H1 (cell line): ENCODE measurements at regions not wholly inside any gene's neighbourhood (a gene's known extent, or its start where the extent isn't known, plus 50 kb on each side); places are given as distances from the start of the nearest gene placed in this dataset.
"Not testable (repeated sequence)": the region's sequence is repeated elsewhere in the genome, so short reads cannot be mapped to it uniquely, and the experiment has no call there.

Source experiments
- CTCF ChIA-PET: fragments of 300-600 bp; sonication (Branson Sonifier 250); formaldehyde crosslinking; loops from one replicate; lab custom pipeline; 2021; ENCODE audit not compliant: partially characterized antibody; lab: Charles Lee
- POLR2A ChIA-PET: fragments of 300-600 bp; sonication (Branson Sonifier 250); formaldehyde crosslinking; loops from one replicate; lab custom pipeline; 2021; ENCODE audit warnings: inconsistent platforms; ENCODE audit not compliant: partially characterized antibody; lab: Charles Lee
- DNase-seq, 2 experiments: peaks; one replicate each; pipeline versions ENCODE4 v3.0.0 to v3.0.0-alpha.2; 2010 to 2022; ENCODE audit warnings: low spot score in 2 of 2, low read depth in 1 of 2, mixed read lengths in 1 of 2
- FAIRE-seq: peaks from 2 replicates; lab custom pipeline; 2011; peaks lifted over from hg19 to GRCh38; lab: Jason Lieb, UNC
- H2AFZ ChIP-seq: 2 replicates; pipeline ENCODE4 v1.8.1; 2012; ENCODE audit warnings: low read length, inconsistent platforms
- H2AK5ac ChIP-seq: 2 replicates; pipeline ENCODE4 v1.6.1; 2013; ENCODE audit warnings: low read depth, low read length
- H2BK120ac ChIP-seq: replicated peaks from 2 replicates; pipeline ENCODE3; 2013; ENCODE audit warnings: low read depth, low read length, inconsistent platforms
- H2BK12ac ChIP-seq: 2 replicates; pipeline ENCODE4 v1.6.1; 2013; ENCODE audit warnings: low read depth, low read length
- H2BK15ac ChIP-seq: 2 replicates; pipeline ENCODE4 v1.6.1; 2013; ENCODE audit warnings: low read length
- H2BK20ac ChIP-seq: 2 replicates; pipeline ENCODE4 v1.6.1; 2013; ENCODE audit warnings: low read length
- H2BK5ac ChIP-seq: 2 replicates; pipeline ENCODE4 v1.6.1; 2013; ENCODE audit warnings: low read depth, low read length
- H3K14ac ChIP-seq: 2 replicates; pipeline ENCODE4 v1.6.1; 2013; ENCODE audit warnings: inconsistent platforms; ENCODE audit not compliant: insufficient read length
- H3K18ac ChIP-seq: 2 replicates; pipeline ENCODE4 v1.6.1; 2013; ENCODE audit warnings: low read length; ENCODE audit errors: extremely low read depth
- H3K23ac ChIP-seq: 2 replicates; pipeline ENCODE4 v1.6.1; 2013; ENCODE audit warnings: inconsistent platforms; ENCODE audit not compliant: insufficient read length
- H3K23me2 ChIP-seq: 2 replicates; pipeline ENCODE4 v1.6.1; 2013; ENCODE audit warnings: low read depth, low read length
- H3K27ac ChIP-seq: 2 replicates; pipeline ENCODE4 v1.6.1; 2011; ENCODE audit warnings: low read depth, low read length, inconsistent platforms
- H3K27me3 ChIP-seq, 4 experiments: replicated peaks in 1 of 4; 1 replicate in 1 of 4; 2 replicates in 3 of 4; pipeline versions ENCODE4 v1.6.1 to v1.8.1; 2011 to 2013; ENCODE audit warnings: low read length in 3 of 4, mild to moderate bottlenecking in 3 of 4, inconsistent platforms in 2 of 4, mixed read lengths in 2 of 4, moderate library complexity in 1 of 4; ENCODE audit not compliant: control insufficient read depth in 3 of 4, insufficient read depth in 3 of 4; ENCODE audit errors: extremely low read depth in 1 of 4
- H3K36me3 ChIP-seq, 4 experiments: 2 replicates each; pipeline versions ENCODE4 v1.6.1 to v1.8.1; 2011 to 2013; ENCODE audit warnings: mild to moderate bottlenecking in 4 of 4, low read length in 3 of 4, moderate library complexity in 2 of 4, control low read depth in 1 of 4, inconsistent platforms in 1 of 4; ENCODE audit not compliant: insufficient read depth in 4 of 4, control insufficient read depth in 2 of 4
- H3K4ac ChIP-seq: replicated peaks from 2 replicates; pipeline ENCODE3; 2013; ENCODE audit warnings: low read length, low read depth, mixed read lengths, inconsistent platforms; ENCODE audit not compliant: insufficient read length
- H3K4me1 ChIP-seq, 4 experiments: replicated peaks in 1 of 4; 1 replicate in 1 of 4; 2 replicates in 3 of 4; pipeline versions ENCODE4 v1.6.1 to v1.8.1; 2011 to 2013; ENCODE audit warnings: low read length in 3 of 4, inconsistent platforms in 2 of 4, mixed read lengths in 1 of 4; ENCODE audit not compliant: insufficient read depth in 4 of 4, control insufficient read depth in 3 of 4
- H3K4me2 ChIP-seq, 2 experiments: 2 replicates each; pipeline versions ENCODE4 v1.6.1 to v1.8.1; 2011 to 2013; ENCODE audit warnings: low read depth in 2 of 2, low read length in 2 of 2, control low read depth in 1 of 2, inconsistent platforms in 1 of 2, mild to moderate bottlenecking in 1 of 2; ENCODE audit not compliant: insufficient read depth in 1 of 2
- H3K4me3 ChIP-seq, 4 experiments: fragments of 200-600, 300-600 bp in 1 of 4; sonication (generic), shearing (Covaris generic), sonication (Bioruptor Twin) in 1 of 4; 2 replicates each; pipeline versions ENCODE4 v1.5.1 to v1.8.1; 2011 to 2016; ENCODE audit warnings: low read length in 4 of 4, low read depth in 3 of 4, control low read depth in 2 of 4, inconsistent platforms in 2 of 4, mild to moderate bottlenecking in 2 of 4, mixed read lengths in 1 of 4, moderate library complexity in 1 of 4; ENCODE audit not compliant: insufficient read depth in 2 of 4; ENCODE audit errors: extremely low read depth in 1 of 4
- H3K56ac ChIP-seq: replicated peaks from 2 replicates; pipeline ENCODE3; 2013; ENCODE audit warnings: low read depth, mild to moderate bottlenecking, mixed read lengths, low read length, inconsistent platforms; ENCODE audit not compliant: insufficient read length
- H3K79me1 ChIP-seq: 2 replicates; pipeline ENCODE4 v1.6.1; 2013; ENCODE audit warnings: low read depth, low read length, control low read depth
- H3K79me2 ChIP-seq, 2 experiments: 2 replicates each; pipeline versions ENCODE4 v1.6.1 to v1.8.1; 2012 to 2013; ENCODE audit warnings: low read length in 2 of 2, mild to moderate bottlenecking in 2 of 2, inconsistent platforms in 1 of 2; ENCODE audit not compliant: insufficient read depth in 2 of 2, control insufficient read depth in 1 of 2
- H3K9ac ChIP-seq, 4 experiments: replicated peaks in 1 of 4; 1 replicate in 1 of 4; 2 replicates in 3 of 4; pipeline versions ENCODE4 v1.6.1 to v1.8.1; 2011 to 2013; ENCODE audit warnings: low read depth in 3 of 4, low read length in 3 of 4, control low read depth in 2 of 4, mild to moderate bottlenecking in 2 of 4, moderate library complexity in 2 of 4, inconsistent platforms in 1 of 4; ENCODE audit errors: extremely low read depth in 1 of 4
- H3K9me3 ChIP-seq, 2 experiments: 2 replicates each; pipeline versions ENCODE4 v1.6.1 to v1.8.1; 2012 to 2013; ENCODE audit warnings: mild to moderate bottlenecking in 2 of 2, moderate library complexity in 2 of 2, control low read depth in 1 of 2, inconsistent platforms in 1 of 2, low read depth in 1 of 2, low read length in 1 of 2, mixed read lengths in 1 of 2; ENCODE audit not compliant: insufficient read depth in 2 of 2
- H4K20me1 ChIP-seq, 2 experiments: replicated peaks in 1 of 2; 2 replicates each; pipeline versions ENCODE3 to v1.8.1; 2011 to 2013; ENCODE audit warnings: inconsistent platforms in 2 of 2, low read length in 2 of 2, mild to moderate bottlenecking in 1 of 2; ENCODE audit not compliant: insufficient read depth in 2 of 2, control insufficient read depth in 1 of 2
- H4K5ac ChIP-seq: 2 replicates; pipeline ENCODE4 v1.6.1; 2013; ENCODE audit warnings: low read length, low read depth, mixed read lengths, inconsistent platforms; ENCODE audit not compliant: insufficient read length
- H4K8ac ChIP-seq: 2 replicates; pipeline ENCODE4 v1.8.0; 2013; ENCODE audit warnings: mild to moderate bottlenecking, moderate library complexity, low read length, inconsistent platforms; ENCODE audit not compliant: insufficient read depth; ENCODE audit errors: extremely low read depth
- H4K91ac ChIP-seq: replicated peaks from 2 replicates; pipeline ENCODE3; 2013; ENCODE audit warnings: low read length, mixed read lengths, inconsistent platforms; ENCODE audit not compliant: insufficient read length
- WGBS, 2 experiments: shearing (Covaris generic) in 1 of 2; methylation state at CpG; one replicate each; pipeline versions ENCODE4 v1.1.6 to v1.1.7; 2013 to 2015; ENCODE audit warnings: low lambda C conversion rate in 2 of 2, mixed read lengths in 2 of 2, inconsistent platforms in 1 of 2, low coverage in 1 of 2, missing lambda C conversion rate in 1 of 2; ENCODE audit not compliant: insufficient replicate concordance in 2 of 2, insufficient coverage in 1 of 2, insufficient read length in 1 of 2; ENCODE audit errors: extremely low coverage in 1 of 2, missing lambda C conversion rate in 1 of 2; 5-methylcytosine and 5-hydroxymethylcytosine counted together

DNA sequence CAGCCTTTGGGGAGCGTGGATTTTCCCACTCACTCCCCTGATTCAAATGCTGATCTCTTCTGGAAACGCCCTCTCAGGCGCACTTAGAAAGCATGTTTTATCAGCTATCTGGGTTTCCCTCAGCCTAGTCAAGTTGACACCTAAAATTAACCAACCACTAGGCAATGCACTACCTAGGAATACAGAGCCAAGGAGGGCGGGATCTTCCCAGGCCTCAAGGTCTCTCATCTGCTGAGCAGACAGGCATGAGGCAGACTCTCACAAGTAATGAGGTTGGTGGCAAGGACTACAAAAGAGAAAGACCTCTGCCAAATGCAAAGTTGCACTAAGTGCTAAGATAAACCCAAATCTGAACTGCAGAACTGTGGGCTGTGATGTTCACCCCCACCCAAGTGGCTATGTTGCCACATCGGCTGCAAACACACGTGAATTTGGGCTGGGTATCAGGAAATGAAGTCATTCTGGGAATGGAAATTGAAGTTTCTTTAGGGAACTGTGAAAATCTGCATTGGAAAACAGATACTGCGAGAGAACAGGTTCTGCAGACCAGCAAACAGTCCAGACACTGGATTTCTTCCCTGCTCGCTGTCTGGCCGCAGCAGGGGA, 186.6 kb downstream of the LMLN start:
- H2BK12ac ChIP-seq, H3K79me2 ChIP-seq, H2BK120ac ChIP-seq, H3K4me3 ChIP-seq, H4K5ac ChIP-seq, H3K23ac ChIP-seq, H4K91ac ChIP-seq, H2BK15ac ChIP-seq, H3K18ac ChIP-seq, H3K9ac ChIP-seq, H3K23me2 ChIP-seq, H3K56ac ChIP-seq, H4K20me1 ChIP-seq, H3K14ac ChIP-seq, H3K4me1 ChIP-seq, FAIRE-seq, H3K4ac ChIP-seq, POLR2A ChIA-PET, H3K9me3 ChIP-seq, H2AK5ac ChIP-seq, H4K8ac ChIP-seq, H2BK5ac ChIP-seq, H2BK20ac ChIP-seq, CTCF ChIA-PET, H3K27me3 ChIP-seq, H2AFZ ChIP-seq, H3K4me2 ChIP-seq, H3K79me1 ChIP-seq, DNase-seq, H3K36me3 ChIP-seq, H3K27ac ChIP-seq: not testable (repeated sequence)
- WGBS, 2 experiments = 91% methylated on average over 8 of the region's 9 CpGs; no CpG with 5 or more reads in 1 of the 2 experiments

DNA sequence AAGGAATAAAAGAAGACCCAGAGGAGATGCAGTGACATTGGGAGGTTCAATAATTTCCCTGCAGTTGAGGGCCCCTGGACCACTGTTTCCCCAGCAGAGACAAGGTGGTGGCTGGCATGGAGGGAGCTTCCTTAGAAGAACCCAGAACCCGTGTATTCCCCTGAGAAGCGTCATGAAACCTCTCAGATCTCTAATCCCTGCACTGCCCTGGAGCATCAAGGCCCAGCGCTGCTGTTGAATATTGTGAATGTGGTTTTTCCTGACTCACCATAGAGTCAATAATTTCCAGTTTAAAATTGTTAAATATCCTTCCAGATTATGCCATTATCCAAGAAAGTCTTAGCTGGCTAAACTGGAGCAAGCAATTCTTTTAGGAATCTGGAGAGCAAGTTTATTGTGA, 187.2 kb downstream of the LMLN start:
- H3K18ac ChIP-seq, H3K14ac ChIP-seq, H4K91ac ChIP-seq, POLR2A ChIA-PET, H4K5ac ChIP-seq, H3K9ac ChIP-seq, H3K4me1 ChIP-seq, H2BK20ac ChIP-seq, H3K4ac ChIP-seq, H3K27ac ChIP-seq, H2BK5ac ChIP-seq, H3K79me2 ChIP-seq, H3K4me3 ChIP-seq, H3K27me3 ChIP-seq, H2BK12ac ChIP-seq, H3K23me2 ChIP-seq, H4K20me1 ChIP-seq, H2BK120ac ChIP-seq, H2AK5ac ChIP-seq, H3K23ac ChIP-seq, H3K4me2 ChIP-seq, DNase-seq, H3K9me3 ChIP-seq, H2AFZ ChIP-seq, H3K79me1 ChIP-seq, FAIRE-seq, H3K56ac ChIP-seq, H3K36me3 ChIP-seq, H2BK15ac ChIP-seq, H4K8ac ChIP-seq: not testable (repeated sequence)
- 80% methylated on average over 1 of the region's 3 CpGs; no CpG with 5 or more reads in 1 of the 2 experiments for WGBS, 2 experiments
- CTCF ChIA-PET = interaction anchor here (0.6 kb wide), 1 partner anchor 211 kb away, joined by 3 read pairs; no protein-coding TSS in a partner anchor
